ENCODE measurements at regions not wholly inside any gene's neighbourhood (a gene's known extent, or its start where the extent isn't known, plus 50 kb on each side); places are given as distances from the start of the nearest gene placed in this dataset.

DNA sequence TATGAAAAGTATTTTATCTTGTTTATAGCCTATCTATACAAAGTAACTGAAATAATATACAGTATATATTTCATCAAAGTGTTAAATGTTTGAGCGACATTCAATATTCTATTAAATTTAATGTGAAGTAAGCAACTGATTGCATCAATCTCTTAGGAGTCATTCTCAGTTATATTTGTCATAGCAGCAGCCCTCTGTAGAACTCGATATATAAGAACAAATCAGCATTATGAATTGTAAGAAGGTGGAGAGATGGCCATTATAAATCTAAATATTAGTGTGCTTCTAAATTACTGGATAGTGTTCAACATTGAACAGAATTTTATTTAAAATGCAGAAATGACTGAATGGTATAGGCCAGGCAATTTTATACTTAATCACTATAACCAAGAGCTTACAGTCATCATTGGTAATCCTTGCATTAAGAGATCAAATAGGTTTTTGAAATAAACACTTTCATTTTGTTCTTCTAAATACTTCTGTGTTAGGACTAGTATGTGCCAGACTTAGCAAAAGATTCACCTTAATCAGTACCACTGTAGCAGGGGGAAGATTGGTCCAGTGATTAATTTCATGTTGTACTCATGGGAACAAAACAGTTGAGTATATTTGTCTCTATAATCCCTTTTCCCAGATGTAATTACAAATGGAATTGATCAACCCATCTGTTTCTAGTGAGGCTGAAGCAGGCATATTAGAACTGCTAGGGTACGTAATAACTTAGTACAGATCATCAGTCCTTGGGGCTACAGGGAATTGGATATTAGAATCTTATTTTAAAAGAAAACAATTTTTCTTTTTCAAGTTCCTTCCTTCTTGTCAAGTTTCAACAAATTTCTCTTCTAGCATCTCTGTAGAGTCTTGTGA lies 108.3 kb upstream of the TYRP1 start:
- TF ChIP-seq, protein P1, sequence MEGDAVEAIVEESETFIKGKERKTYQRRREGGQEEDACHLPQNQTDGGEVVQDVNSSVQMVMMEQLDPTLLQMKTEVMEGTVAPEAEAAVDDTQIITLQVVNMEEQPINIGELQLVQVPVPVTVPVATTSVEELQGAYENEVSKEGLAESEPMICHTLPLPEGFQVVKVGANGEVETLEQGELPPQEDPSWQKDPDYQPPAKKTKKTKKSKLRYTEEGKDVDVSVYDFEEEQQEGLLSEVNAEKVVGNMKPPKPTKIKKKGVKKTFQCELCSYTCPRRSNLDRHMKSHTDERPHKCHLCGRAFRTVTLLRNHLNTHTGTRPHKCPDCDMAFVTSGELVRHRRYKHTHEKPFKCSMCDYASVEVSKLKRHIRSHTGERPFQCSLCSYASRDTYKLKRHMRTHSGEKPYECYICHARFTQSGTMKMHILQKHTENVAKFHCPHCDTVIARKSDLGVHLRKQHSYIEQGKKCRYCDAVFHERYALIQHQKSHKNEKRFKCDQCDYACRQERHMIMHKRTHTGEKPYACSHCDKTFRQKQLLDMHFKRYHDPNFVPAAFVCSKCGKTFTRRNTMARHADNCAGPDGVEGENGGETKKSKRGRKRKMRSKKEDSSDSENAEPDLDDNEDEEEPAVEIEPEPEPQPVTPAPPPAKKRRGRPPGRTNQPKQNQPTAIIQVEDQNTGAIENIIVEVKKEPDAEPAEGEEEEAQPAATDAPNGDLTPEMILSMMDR (IDR thresholded peaks at IDR 0.05), result no peak
- TF ChIP-seq POLR2AphosphoS5 (IDR thresholded peaks at IDR 0.05; ENCODE audit: insufficient read depth in 1 of 2, low read depth in 1 of 2), result no peak

All from vagina (tissue), 2 donors.